MM.1S (cell line): ENCODE measurements at regions not wholly inside any gene's neighbourhood (a gene's known extent, or its start where the extent isn't known, plus 50 kb on each side); places are given as distances from the start of the nearest gene placed in this dataset.

Source experiments
- DNase-seq: peaks from one replicate; pipeline ENCODE4 v3.0.0-alpha.2; 2015
- H2AFZ ChIP-seq: fragments of 300-600 bp; sonication (generic); 2 replicates; pipeline ENCODE4 v1.6.0; 2016; ENCODE audit warnings: antibody characterized with exemption, low read length
- H3F3A ChIP-seq: fragments of 300-600 bp; sonication (generic); 2 replicates; pipeline ENCODE4 v1.6.1; 2016; ENCODE audit warnings: mild to moderate bottlenecking, antibody characterized with exemption, low read length, moderate library complexity, mixed read lengths; ENCODE audit not compliant: insufficient read depth
- H3K27ac ChIP-seq: fragments of 300-600 bp; sonication (generic); 2 replicates; pipeline ENCODE4 v1.5.1; 2016; ENCODE audit warnings: mild to moderate bottlenecking, low read length
- H3K27me3 ChIP-seq: fragments of 300-600 bp; sonication (generic); replicated peaks from 2 replicates; pipeline ENCODE4 v1.6.0; 2016; ENCODE audit warnings: low read length; ENCODE audit not compliant: insufficient read depth
- H3K36me3 ChIP-seq: fragments of 300-600 bp; sonication (generic); replicated peaks from 2 replicates; pipeline ENCODE4 v1.6.1; 2016; ENCODE audit warnings: mild to moderate bottlenecking, low read length, mixed read lengths; ENCODE audit not compliant: insufficient read depth
- H3K4me1 ChIP-seq: fragments of 300-600 bp; sonication (generic); 2 replicates; pipeline ENCODE4 v1.6.1; 2016; ENCODE audit warnings: low read length, mixed read lengths
- H3K4me2 ChIP-seq: fragments of 300-600 bp; sonication (generic); 2 replicates; pipeline ENCODE4 v1.6.0; 2016; ENCODE audit warnings: low read depth, low read length
- H3K4me3 ChIP-seq: fragments of 300-600 bp; sonication (generic); 2 replicates; pipeline ENCODE4 v1.5.1; 2016; ENCODE audit warnings: low read length, mixed read lengths
- H3K79me2 ChIP-seq: fragments of 300-600 bp; sonication (generic); 2 replicates; pipeline ENCODE4 v1.6.1; 2016; ENCODE audit warnings: mixed run types, low read length, mixed read lengths
- H3K9ac ChIP-seq: fragments of 300-600 bp; sonication (generic); 2 replicates; pipeline ENCODE4 v1.6.1; 2016; ENCODE audit warnings: low read length, mixed read lengths
- H3K9me2 ChIP-seq: fragments of 300-600 bp; sonication (generic); replicated peaks from 2 replicates; pipeline ENCODE4 v1.6.1; 2016; ENCODE audit warnings: mild to moderate bottlenecking, low read length, mixed read lengths; ENCODE audit not compliant: insufficient read depth
- H3K9me3 ChIP-seq: fragments of 300-600 bp; sonication (generic); replicated peaks from 2 replicates; pipeline ENCODE4 v1.6.1; 2016; ENCODE audit warnings: mild to moderate bottlenecking, low read length, mixed read lengths; ENCODE audit not compliant: insufficient read depth
- H4K20me1 ChIP-seq: fragments of 300-600 bp; sonication (generic); 2 replicates; pipeline ENCODE4 v1.6.1; 2016; ENCODE audit warnings: mild to moderate bottlenecking, low read length, moderate library complexity, mixed read lengths; ENCODE audit not compliant: insufficient read depth
- CTCF ChIP-seq: fragments of 300-600 bp; sonication (generic); IDR thresholded peaks from 2 replicates; pipeline ENCODE4 v1.5.1; 2016; ENCODE audit warnings: antibody characterized with exemption, low read length, mixed read lengths
- EZH2 ChIP-seq: fragments of 300-600 bp; sonication (generic); optimal IDR thresholded peaks from 2 replicates; pipeline ENCODE3; 2017; ENCODE audit warnings: low read depth, mild to moderate bottlenecking, antibody characterized with exemption, low read length, mixed read lengths
- EZH2phosphoT487 ChIP-seq: fragments of 300-600 bp; sonication (generic); IDR thresholded peaks from 2 replicates; pipeline ENCODE4 v1.6.1; 2018; ENCODE audit warnings: antibody characterized with exemption, low read length

GRCh38 chr2:221161186-221161585 is 410.9 kb downstream of the EPHA4 start:
- Histone ChIP-seq H3K36me3 (no peaks in the 10 kb centered on the region), H3K27ac (no peak overlapping the region), H2AFZ (no peak overlapping the region), H3K4me3 (no peak overlapping the region), H3K9ac (no peak overlapping the region), H3K4me1 (no peaks in the 10 kb centered on the region), H3K79me2 (no peaks in the 10 kb centered on the region), H3K4me2 (no peak overlapping the region), H3K9me3 (no peaks in the 10 kb centered on the region), H3K27me3 (no peaks in the 10 kb centered on the region), H3F3A (no peaks in the 10 kb centered on the region), H3K9me2 (no peaks in the 10 kb centered on the region), H4K20me1 (no peaks in the 10 kb centered on the region)
- no peak for TF ChIP-seq EZH2
- no peak for TF ChIP-seq CTCF
- no peak for TF ChIP-seq EZH2phosphoT487
- no peak for DNase-seq

GRCh38 chr2:221166292-221166691 is 405.8 kb downstream of the EPHA4 start:
- no peak for DNase-seq
- H3K4me2 ChIP-seq, result no peak overlapping the region
- H3K27me3 ChIP-seq, result no peaks in the 10 kb centered on the region
- no peaks in the 10 kb centered on the region for H4K20me1 ChIP-seq
- no peak overlapping the region for H3K4me3 ChIP-seq
- H3K27ac ChIP-seq, result no peak overlapping the region
- no peaks in the 10 kb centered on the region for H3K36me3 ChIP-seq
- H3K9me3 ChIP-seq, result no peaks in the 10 kb centered on the region
- TF ChIP-seq EZH2phosphoT487, result no peak
- no peak for TF ChIP-seq EZH2
- TF ChIP-seq CTCF, result no peak
- no peak overlapping the region for H3K9ac ChIP-seq
- H3K79me2 ChIP-seq, result no peaks in the 10 kb centered on the region
- H3K9me2 ChIP-seq, result no peaks in the 10 kb centered on the region
- no peaks in the 10 kb centered on the region for H3K4me1 ChIP-seq
- H2AFZ ChIP-seq, result no peak overlapping the region
- no peaks in the 10 kb centered on the region for H3F3A ChIP-seq

GRCh38 chr2:221167561-221167960 is 404.5 kb downstream of the EPHA4 start:
- DNase-seq, result no peak
- Histone ChIP-seq H3K27ac (no peak overlapping the region), H4K20me1 (no peaks in the 10 kb centered on the region), H3F3A (no peaks in the 10 kb centered on the region), H3K27me3 (no peaks in the 10 kb centered on the region), H3K36me3 (no peaks in the 10 kb centered on the region), H3K9me3 (no peaks in the 10 kb centered on the region), H3K4me3 (no peak overlapping the region), H3K79me2 (no peaks in the 10 kb centered on the region), H3K9me2 (no peaks in the 10 kb centered on the region), H3K4me2 (no peak overlapping the region), H3K4me1 (no peaks in the 10 kb centered on the region), H3K9ac (no peak overlapping the region), H2AFZ (no peak overlapping the region)
- TF ChIP-seq CTCF (no peak), EZH2phosphoT487 (no peak), EZH2 (no peak)
